Osteoblast (primary cell): ENCODE measurements at regions not wholly inside any gene's neighbourhood (a gene's known extent, or its start where the extent isn't known, plus 50 kb on each side); places are given as distances from the start of the nearest gene placed in this dataset.

Source experiments
- DNase-seq: peaks from one replicate; pipeline ENCODE4 v3.0.0; 2011; ENCODE audit warnings: low spot score, mixed read lengths; ENCODE audit not compliant: insufficient read length; ENCODE audit errors: missing footprints
- H2AFZ ChIP-seq: 2 replicates; pipeline ENCODE4 v1.6.0; 2011; ENCODE audit warnings: mild to moderate bottlenecking, low read length
- H3K27ac ChIP-seq: 2 replicates; pipeline ENCODE4 v1.5.1; 2011; ENCODE audit warnings: mild to moderate bottlenecking, low read depth, low read length, moderate library complexity
- H3K27me3 ChIP-seq: 2 replicates; pipeline ENCODE4 v1.6.0; 2012; ENCODE audit warnings: mild to moderate bottlenecking, control low read depth, inconsistent platforms, low read length, moderate library complexity; ENCODE audit not compliant: insufficient read depth
- H3K36me3 ChIP-seq: 2 replicates; pipeline ENCODE4 v1.5.1; 2011; ENCODE audit warnings: mild to moderate bottlenecking, low read length, control low read depth, moderate library complexity; ENCODE audit not compliant: insufficient read depth
- H3K4me1 ChIP-seq: 2 replicates; pipeline ENCODE4 v1.5.1; 2011; ENCODE audit warnings: mild to moderate bottlenecking, low read length, control low read depth, moderate library complexity; ENCODE audit not compliant: insufficient read depth
- H3K4me2 ChIP-seq: 2 replicates; pipeline ENCODE4 v1.6.0; 2011; ENCODE audit warnings: mild to moderate bottlenecking, low read length; ENCODE audit not compliant: insufficient read depth
- H3K4me3 ChIP-seq: fragments of 200-600 bp; sonication (generic); 3 replicates; pipeline ENCODE4 v1.5.1; 2012; ENCODE audit warnings: mild to moderate bottlenecking, low read length, inconsistent platforms; ENCODE audit not compliant: insufficient read depth
- H3K79me2 ChIP-seq: 2 replicates; pipeline ENCODE4 v1.6.0; 2012; ENCODE audit warnings: mild to moderate bottlenecking, low read length, control low read depth, inconsistent platforms; ENCODE audit not compliant: insufficient read depth
- H3K9me3 ChIP-seq: 2 replicates; pipeline ENCODE4 v1.5.1; 2011; ENCODE audit warnings: low read depth, low read length, control low read depth
- H4K20me1 ChIP-seq: 2 replicates; pipeline ENCODE4 v1.6.0; 2012; ENCODE audit warnings: mild to moderate bottlenecking, low read length, control low read depth; ENCODE audit not compliant: insufficient read depth
- CTCF ChIP-seq: IDR thresholded peaks from 2 replicates; pipeline ENCODE4 v1.5.1; 2011; ENCODE audit warnings: mild to moderate bottlenecking, low read depth, low read length, moderate library complexity; ENCODE audit errors: extremely low read depth

- no peak for TF ChIP-seq CTCF
- Histone ChIP-seq H4K20me1 (no peaks in the 10 kb centered on the region), H3K79me2 (no peaks in the 10 kb centered on the region), H2AFZ (no peak overlapping the region), H3K27ac (no peak overlapping the region), H3K4me2 (no peak overlapping the region), H3K36me3 (no peaks in the 10 kb centered on the region), H3K27me3 (no peaks in the 10 kb centered on the region), H3K4me1 (no peaks in the 10 kb centered on the region), H3K4me3 (no peak overlapping the region), H3K9me3 (no peaks in the 10 kb centered on the region)
- DNase-seq: no peak
These were observed 248.8 kb upstream of the AZI2 start for GRCh38 chr3:28597452-28597851.

GRCh38 chr3:28598165-28598564, 249.5 kb upstream of the AZI2 start:
- Histone ChIP-seq H3K9me3 (no peaks in the 10 kb centered on the region), H2AFZ (no peak overlapping the region), H3K36me3 (no peaks in the 10 kb centered on the region), H3K27ac (no peak overlapping the region), H3K79me2 (no peaks in the 10 kb centered on the region), H3K27me3 (no peaks in the 10 kb centered on the region), H4K20me1 (no peaks in the 10 kb centered on the region), H3K4me3 (no peak overlapping the region), H3K4me2 (no peak overlapping the region), H3K4me1 (no peaks in the 10 kb centered on the region)
- TF ChIP-seq CTCF: no peak
- no peak for DNase-seq

- Histone ChIP-seq H3K4me3 (no peak overlapping the region), H3K27ac (no peak overlapping the region), H4K20me1 (no peaks in the 10 kb centered on the region), H3K27me3 (no peaks in the 10 kb centered on the region), H3K4me2 (no peak overlapping the region), H3K36me3 (no peaks in the 10 kb centered on the region), H3K9me3 (no peaks in the 10 kb centered on the region), H2AFZ (no peak overlapping the region), H3K79me2 (no peaks in the 10 kb centered on the region), H3K4me1 (no peaks in the 10 kb centered on the region)
- no peak for TF ChIP-seq CTCF
- DNase-seq: no peak
These were observed 252.7 kb upstream of the AZI2 start for GRCh38 chr3:28601291-28601690.

- Histone ChIP-seq H3K4me2 (no peak overlapping the region), H2AFZ (no peak overlapping the region), H3K9me3 (no peaks in the 10 kb centered on the region), H3K4me3 (no peak overlapping the region), H3K79me2 (no peaks in the 10 kb centered on the region), H3K36me3 (no peaks in the 10 kb centered on the region), H3K27me3 (no peaks in the 10 kb centered on the region), H3K27ac (no peak overlapping the region), H3K4me1 (no peaks in the 10 kb centered on the region), H4K20me1 (no peaks in the 10 kb centered on the region)
- no peak for DNase-seq
- TF ChIP-seq CTCF: no peak
These were observed 257.7 kb upstream of the AZI2 start for GRCh38 chr3:28606283-28606682.
